GM12874 (cell line): ENCODE measurements at regions not wholly inside any gene's neighbourhood (a gene's known extent, or its start where the extent isn't known, plus 50 kb on each side); places are given as distances from the start of the nearest gene placed in this dataset.

Experiments used
- TF ChIP-seq, protein P1 (sequence below): IDR thresholded peaks from 2 replicates; pipeline ENCODE4 v1.5.1; 2011; ENCODE audit warnings: low read depth, mild to moderate bottlenecking, control low read depth, low read length, moderate library complexity; ENCODE audit not compliant: insufficient read depth

DNA sequence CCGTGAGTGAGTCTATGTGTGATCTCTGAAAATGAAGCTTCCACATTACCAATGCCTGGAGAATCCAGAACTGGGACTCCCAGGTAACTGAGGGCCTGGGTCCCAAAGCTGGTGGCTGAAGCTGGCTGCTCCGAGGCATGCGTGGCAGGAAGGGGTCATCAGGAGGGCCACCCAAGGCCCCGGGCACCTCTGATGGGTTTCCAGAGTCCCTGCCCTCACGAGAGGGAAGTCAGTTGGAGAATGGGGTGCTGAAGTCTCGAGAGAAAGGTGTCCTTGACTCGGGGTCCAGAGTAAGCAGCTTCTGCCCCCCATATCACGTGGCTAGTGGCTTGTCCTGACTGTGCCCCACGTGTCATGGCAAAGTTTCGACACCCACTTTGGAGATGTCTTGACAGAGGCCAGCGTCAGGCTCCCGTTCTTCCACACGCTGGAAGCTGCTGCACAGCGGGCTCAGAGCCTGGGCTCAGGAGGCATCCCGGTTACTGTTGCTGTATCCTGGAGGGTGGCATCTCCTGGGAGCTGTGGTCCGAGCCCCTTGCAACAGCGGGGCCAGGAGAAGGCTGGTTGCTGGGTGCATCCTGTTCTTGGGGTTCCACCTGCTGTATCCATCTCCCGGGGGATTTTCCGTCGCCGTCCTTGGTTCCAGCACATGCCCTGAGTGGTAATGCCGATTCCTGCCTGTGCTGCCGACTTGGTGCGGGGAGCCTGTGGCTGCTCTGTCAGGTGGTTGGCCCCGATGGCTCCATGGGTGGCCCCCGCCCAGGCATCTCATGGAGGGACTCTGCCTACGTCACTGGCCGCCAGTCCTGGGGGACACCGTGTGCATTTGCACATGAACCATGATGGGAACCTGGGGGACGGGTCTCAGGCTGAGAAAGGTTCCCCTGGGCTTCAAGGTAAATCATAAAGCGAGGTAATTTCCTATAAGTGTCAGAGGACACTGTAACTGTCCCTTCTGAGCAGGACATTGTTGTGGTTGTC lies 183.3 kb upstream of the HDAC4 start:
- TF ChIP-seq, protein P1, sequence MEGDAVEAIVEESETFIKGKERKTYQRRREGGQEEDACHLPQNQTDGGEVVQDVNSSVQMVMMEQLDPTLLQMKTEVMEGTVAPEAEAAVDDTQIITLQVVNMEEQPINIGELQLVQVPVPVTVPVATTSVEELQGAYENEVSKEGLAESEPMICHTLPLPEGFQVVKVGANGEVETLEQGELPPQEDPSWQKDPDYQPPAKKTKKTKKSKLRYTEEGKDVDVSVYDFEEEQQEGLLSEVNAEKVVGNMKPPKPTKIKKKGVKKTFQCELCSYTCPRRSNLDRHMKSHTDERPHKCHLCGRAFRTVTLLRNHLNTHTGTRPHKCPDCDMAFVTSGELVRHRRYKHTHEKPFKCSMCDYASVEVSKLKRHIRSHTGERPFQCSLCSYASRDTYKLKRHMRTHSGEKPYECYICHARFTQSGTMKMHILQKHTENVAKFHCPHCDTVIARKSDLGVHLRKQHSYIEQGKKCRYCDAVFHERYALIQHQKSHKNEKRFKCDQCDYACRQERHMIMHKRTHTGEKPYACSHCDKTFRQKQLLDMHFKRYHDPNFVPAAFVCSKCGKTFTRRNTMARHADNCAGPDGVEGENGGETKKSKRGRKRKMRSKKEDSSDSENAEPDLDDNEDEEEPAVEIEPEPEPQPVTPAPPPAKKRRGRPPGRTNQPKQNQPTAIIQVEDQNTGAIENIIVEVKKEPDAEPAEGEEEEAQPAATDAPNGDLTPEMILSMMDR, result no peak

DNA sequence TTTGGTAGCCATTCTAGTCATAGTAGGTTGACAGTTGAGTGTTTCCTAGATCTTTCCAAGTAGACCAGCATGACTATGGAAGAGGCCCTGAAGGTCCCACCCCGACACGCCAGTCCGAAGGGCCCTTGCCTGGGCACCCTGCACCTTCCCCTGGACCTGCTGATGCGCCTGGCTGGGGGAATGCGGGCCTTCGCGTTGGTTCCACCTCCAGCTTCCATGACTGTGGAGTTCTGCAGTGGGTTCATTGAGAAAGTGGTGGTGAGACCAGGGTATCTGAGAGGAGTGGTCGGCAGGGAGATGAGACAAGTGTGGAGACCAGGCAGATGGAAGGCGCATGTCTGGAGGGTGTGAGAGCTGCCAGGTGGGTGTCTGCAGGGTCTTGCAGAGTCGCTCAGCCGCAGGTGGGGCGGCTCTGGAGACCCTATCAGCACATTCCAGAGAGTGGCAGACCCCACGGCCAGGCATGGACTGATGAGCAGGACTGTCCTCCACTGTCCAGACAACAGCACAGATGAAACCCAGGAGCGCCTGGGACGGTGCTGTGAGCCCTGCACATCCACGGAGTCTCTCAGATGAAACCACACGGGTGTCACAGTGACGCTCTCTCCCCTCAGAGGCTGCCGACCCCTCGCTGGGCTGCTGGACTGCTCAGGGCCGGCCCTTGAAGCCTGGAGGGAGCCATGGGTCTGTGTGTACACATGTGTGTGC lies 182.5 kb upstream of the HDAC4 start:
- TF ChIP-seq, protein P1, result no peak

- TF ChIP-seq, protein P1, result no peak
Observed at GRCh38 chr2:239582476-239582875, 181.7 kb upstream of the HDAC4 start.

GRCh38 chr2:239581352-239581901 lies 180.6 kb upstream of the HDAC4 start:
- TF ChIP-seq, protein P1, result no peak

GRCh38 chr2:239580199-239580527 lies 179.3 kb upstream of the HDAC4 start:
- TF ChIP-seq, protein P1, result no peak

DNA sequence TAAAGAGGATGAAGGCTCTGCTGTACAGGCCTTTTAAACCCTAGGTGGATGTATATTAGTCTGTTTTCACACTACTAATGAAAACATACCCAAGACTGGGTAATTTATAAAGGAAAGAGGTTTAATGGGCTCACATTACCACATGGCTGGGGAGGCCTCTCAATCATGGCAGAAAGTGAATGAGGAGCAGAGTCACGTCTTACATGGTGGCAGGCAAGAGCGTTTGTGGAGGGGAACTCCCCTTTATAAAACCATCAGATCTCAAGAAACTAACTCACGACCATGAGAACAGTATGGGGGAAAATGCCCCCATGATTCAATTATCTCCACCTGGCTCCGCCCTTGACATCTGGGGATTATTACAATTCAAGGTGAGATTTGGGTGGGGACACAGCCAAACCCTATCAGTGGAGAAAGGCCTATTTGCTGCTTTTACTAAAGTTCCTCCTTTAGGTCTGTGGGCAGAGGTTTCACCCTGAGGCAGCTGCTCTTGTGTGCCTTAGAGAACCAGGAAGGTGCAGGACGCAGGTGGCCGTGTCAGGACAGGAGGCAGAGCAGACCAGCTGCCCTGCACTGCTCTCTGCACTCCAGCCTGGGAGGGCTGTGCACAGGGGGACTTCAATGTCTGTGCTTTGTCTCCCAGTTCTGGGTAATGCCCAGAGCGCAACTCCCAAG lies 178.8 kb upstream of the HDAC4 start:
- TF ChIP-seq, protein P1, result no peak

DNA sequence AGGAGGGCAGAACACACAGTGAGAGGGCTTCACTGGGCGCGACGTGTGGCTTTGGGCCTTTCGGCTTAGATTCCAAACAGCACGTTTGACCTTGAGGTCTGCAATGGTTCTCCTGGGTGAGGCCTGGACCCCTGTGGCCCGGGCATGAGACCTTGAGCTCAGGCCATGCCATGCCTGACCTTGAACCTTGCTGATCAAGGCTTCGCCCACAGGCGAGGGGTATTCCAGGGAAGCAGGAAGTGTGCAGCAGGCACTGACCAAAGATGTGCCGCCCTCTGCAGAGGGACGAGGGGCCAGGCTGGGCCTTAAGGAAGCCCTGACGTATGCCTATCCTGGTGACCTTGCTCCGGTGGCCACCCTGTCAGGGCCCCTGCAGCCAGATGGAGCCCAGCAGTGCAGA lies 178.3 kb upstream of the HDAC4 start:
- TF ChIP-seq, protein P1, result no peak
